ENCODE measurements at regions not wholly inside any gene's neighbourhood (a gene's known extent, or its start where the extent isn't known, plus 50 kb on each side); places are given as distances from the start of the nearest gene placed in this dataset.

GRCh38 chr17:72462407-72462806 is 341.6 kb downstream of the SOX9 start:
- ATAC-seq: no peak
- POLR2A ChIA-PET (ENCODE audit: unreplicated experiment): interaction anchor here (0.6 kb wide), 1 partner anchor 26 kb away, joined by 3 read pairs; no protein-coding TSS in a partner anchor

GRCh38 chr17:72462814-72463213 is 342.0 kb downstream of the SOX9 start:
- no peak overlapping the region for H2AFZ ChIP-seq (ENCODE audit: low read length)
- ATAC-seq (no peak), DNase-seq (peak; percentile 85)
- peak overlapping the region; percentile 45 for H3K9ac ChIP-seq (ENCODE audit: low read length)
- H3K9me3 ChIP-seq (ENCODE audit: low read length): peaks cover 4% of the 10 kb centered on the region; the same call in 1 of the 2 replicates
- H3F3A ChIP-seq (ENCODE audit: low read length, unreplicated experiment): peaks cover 9% of the 10 kb centered on the region
- peaks cover 89% of the 10 kb centered on the region for H3K79me2 ChIP-seq (ENCODE audit: low read length)
- CTCF ChIA-PET: interaction anchor here (0.6 kb wide), 1 partner anchor 548 kb away, joined by 5 read pairs; no protein-coding TSS in a partner anchor
- H3K4me2 ChIP-seq (ENCODE audit: low read length): peak overlapping the region; percentile 32
- no TSS peak for BruUV-seq (replicated peaks)
- H3K4me3 ChIP-seq (ENCODE audit: low read length): no peak overlapping the region
- intact Hi-C loops (cut with micrococcal nuclease): no loop called here
- peaks cover 54% of the 10 kb centered on the region for H3K4me1 ChIP-seq (ENCODE audit: insufficient read depth, low read length)
- TF ChIP-seq EZH2 (IDR thresholded peaks at IDR 0.05; ENCODE audit: low read length, unreplicated experiment): no peak
- no peak for TF ChIP-seq CTCF (conservative IDR thresholded peaks at IDR 0.05; ENCODE audit: low read depth, low read length)
- TF ChIP-seq EZH2phosphoT487 (IDR thresholded peaks at IDR 0.05; ENCODE audit: borderline replicate concordance, low read length): no peak
- H3K36me3 ChIP-seq (ENCODE audit: low read depth, low read length): peaks cover 10% of the 10 kb centered on the region; the same call in 1 of the 2 replicates
- H3K9me2 ChIP-seq (replicated peaks; ENCODE audit: low read length): no peaks in the 10 kb centered on the region
- no peaks in the 10 kb centered on the region for H4K20me1 ChIP-seq (ENCODE audit: low read length)
- peak overlapping the region; percentile 96 for H3K27ac ChIP-seq (ENCODE audit: low read length)
- POLR2A ChIA-PET (ENCODE audit: unreplicated experiment): interaction anchor here (0.6 kb wide), 2 partner anchors 27 to 53 kb away, joined by 3 read pairs; no protein-coding TSS in a partner anchor
- H3K27me3 ChIP-seq (ENCODE audit: low read length): no peaks in the 10 kb centered on the region

More at GRCh38 chr17:72462407-72462806, 341.6 kb downstream of the SOX9 start:
- no peaks in the 10 kb centered on the region for H3K9me2 ChIP-seq (replicated peaks; ENCODE audit: low read length)
- H3K79me2 ChIP-seq (ENCODE audit: low read length): peaks cover 89% of the 10 kb centered on the region
- peak overlapping the region; percentile 32 for H3K4me2 ChIP-seq (ENCODE audit: low read length)
- no peaks in the 10 kb centered on the region for H4K20me1 ChIP-seq (ENCODE audit: low read length)
- peak overlapping the region; percentile 45 for H3K9ac ChIP-seq (ENCODE audit: low read length)
- H3K27ac ChIP-seq (ENCODE audit: low read length): peak overlapping the region; percentile 96
- H3K4me3 ChIP-seq (ENCODE audit: low read length): no peak overlapping the region
- TF ChIP-seq EZH2phosphoT487 (IDR thresholded peaks at IDR 0.05; ENCODE audit: borderline replicate concordance, low read length): no peak
- no peak for TF ChIP-seq CTCF (conservative IDR thresholded peaks at IDR 0.05; ENCODE audit: low read depth, low read length)
- no peak for TF ChIP-seq EZH2 (IDR thresholded peaks at IDR 0.05; ENCODE audit: low read length, unreplicated experiment)
- peaks cover 4% of the 10 kb centered on the region; the same call in 1 of the 2 replicates for H3K9me3 ChIP-seq (ENCODE audit: low read length)
- peaks cover 9% of the 10 kb centered on the region for H3F3A ChIP-seq (ENCODE audit: low read length, unreplicated experiment)
- no TSS peak for BruUV-seq (replicated peaks)
- no peaks in the 10 kb centered on the region for H3K27me3 ChIP-seq (ENCODE audit: low read length)
- peaks cover 51% of the 10 kb centered on the region for H3K4me1 ChIP-seq (ENCODE audit: insufficient read depth, low read length)
- CTCF ChIA-PET: interaction anchor here (0.6 kb wide), 1 partner anchor 547 kb away, joined by 5 read pairs; no protein-coding TSS in a partner anchor
- no peak overlapping the region for H2AFZ ChIP-seq (ENCODE audit: low read length)
- peaks cover 10% of the 10 kb centered on the region; the same call in 1 of the 2 replicates for H3K36me3 ChIP-seq (ENCODE audit: low read depth, low read length)
- intact Hi-C loops (cut with micrococcal nuclease): no loop called here
- peak; percentile 37 for DNase-seq

All from PC-3 (cell line).